GM12874 (cell line): ENCODE measurements at regions not wholly inside any gene's neighbourhood (a gene's known extent, or its start where the extent isn't known, plus 50 kb on each side); places are given as distances from the start of the nearest gene placed in this dataset.

Experiments used
- CTCF ChIP-seq: IDR thresholded peaks from 2 replicates; pipeline ENCODE4 v1.5.1; 2011; ENCODE audit warnings: low read depth, mild to moderate bottlenecking, control low read depth, low read length, moderate library complexity; ENCODE audit not compliant: insufficient read depth

DNA sequence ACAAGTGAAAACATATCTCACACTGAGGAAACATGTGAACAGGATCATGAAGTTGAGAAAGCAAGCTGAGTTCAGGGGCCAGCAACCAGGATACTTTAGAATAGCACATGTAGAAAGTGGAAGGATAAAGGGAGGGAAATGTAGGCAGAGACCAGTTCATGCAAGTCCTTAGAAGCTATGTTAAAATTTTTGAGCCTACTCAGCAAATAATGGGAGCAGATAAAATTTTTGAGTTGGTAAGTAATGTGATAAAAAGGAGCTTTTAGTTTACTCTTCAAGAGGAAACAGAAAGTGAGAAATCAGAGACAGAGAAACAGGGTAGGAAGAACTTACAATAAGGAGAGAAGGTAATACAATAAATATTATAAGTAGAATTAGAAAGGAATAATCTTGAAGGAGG, 105.6 kb upstream of the ZBTB20 start:
- TF ChIP-seq CTCF, result no peak

DNA sequence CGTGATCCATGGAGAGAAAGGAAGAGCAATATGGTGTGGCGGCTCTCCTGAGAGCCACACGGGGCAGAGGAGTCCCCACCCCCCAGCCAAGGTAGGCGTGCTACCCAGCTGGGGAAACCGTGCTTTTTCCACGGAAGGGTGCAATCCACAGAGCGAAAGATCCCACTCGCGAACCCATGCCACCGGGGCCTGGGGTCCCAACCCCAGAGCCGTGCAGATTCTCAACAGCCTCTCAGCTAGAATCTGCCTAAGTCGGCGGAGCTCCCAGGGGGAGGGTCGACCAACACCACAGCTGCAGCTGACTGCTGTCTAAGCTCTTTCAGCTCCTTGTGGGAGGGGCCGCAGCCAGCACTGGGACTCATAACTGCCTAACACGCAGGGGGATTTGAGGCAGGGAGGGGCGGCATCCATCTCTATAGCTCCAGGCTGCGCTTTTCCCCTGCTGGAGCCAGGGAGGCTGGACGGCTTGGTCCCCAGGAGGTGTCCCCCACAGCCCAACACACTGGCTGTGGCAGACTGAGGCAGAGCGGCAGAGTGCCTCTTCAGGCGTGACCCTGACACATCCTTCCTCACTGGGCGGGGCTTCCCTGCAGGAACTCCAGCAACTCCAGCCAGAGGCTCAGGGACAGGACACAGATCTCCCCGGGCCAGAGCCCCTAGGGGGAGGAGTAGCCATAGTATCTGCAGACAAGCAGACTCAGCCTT, 107.6 kb upstream of the ZBTB20 start:
- no peak for TF ChIP-seq CTCF

GRCh38 chr3:115255197-115255585, 108.1 kb upstream of the ZBTB20 start:
- no peak for TF ChIP-seq CTCF

- no peak for TF ChIP-seq CTCF
These were observed 123.8 kb upstream of the ZBTB20 start for GRCh38 chr3:115270849-115271248.

DNA sequence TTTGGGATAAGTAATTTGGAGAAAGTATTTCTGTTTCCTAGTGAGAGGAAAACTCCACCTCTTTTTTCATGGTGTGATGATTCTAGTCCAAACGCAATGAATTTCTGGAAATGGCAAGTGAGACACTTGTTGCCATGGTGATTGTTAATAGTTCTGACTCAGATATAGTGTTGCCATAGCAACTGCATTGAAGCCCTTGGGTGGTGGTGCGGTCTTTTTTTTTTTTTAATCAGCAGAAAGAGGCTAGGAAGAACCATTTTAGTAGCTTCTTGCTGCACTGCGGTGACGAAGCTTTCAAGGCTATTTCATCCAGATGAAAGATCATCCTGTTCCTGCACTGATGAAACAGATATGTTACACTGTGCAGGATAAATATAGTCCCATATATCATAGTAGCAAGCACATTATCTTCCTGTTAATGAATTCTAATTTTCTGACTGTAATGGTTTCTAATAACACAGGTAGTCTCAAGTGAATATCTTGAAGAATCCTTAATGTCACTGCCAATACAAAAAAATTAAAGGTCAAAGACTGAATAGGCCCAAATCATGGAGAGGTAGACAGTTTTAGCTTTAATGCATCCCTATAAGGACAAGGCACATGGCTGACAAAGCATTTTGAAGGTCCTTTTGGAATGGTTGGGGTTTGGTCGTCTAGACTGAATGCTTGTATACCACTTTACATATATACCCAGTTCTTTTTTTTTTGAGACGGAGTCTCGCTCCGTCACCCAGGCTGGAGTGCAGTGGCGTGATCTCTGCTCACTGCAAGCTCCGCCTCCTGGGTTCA, 125.1 kb upstream of the ZBTB20 start:
- no peak for TF ChIP-seq CTCF

GRCh38 chr3:115275896-115276295, 128.8 kb upstream of the ZBTB20 start:
- TF ChIP-seq CTCF, result no peak

DNA sequence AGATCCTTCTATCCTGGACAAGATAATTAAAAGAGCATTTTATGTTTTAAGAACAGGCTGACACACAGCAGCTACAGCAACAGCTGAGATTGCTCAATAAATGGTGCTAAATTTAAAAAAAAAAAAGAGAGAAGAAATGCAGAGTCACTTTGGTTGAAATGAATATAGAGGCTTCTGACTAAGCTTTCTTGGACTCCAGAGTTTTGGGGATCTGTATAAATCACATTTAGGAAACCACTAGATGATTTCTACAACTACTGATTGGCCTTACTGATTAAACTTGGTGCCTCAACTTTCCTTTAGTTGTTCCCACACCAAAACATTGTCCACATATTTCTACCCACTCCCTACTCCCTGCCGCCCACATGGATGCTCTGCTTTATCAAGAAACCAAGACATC, 132.9 kb upstream of the ZBTB20 start:
- no peak for TF ChIP-seq CTCF
